IMR-90 (cell line): ENCODE measurements at regions not wholly inside any gene's neighbourhood (a gene's known extent, or its start where the extent isn't known, plus 50 kb on each side); places are given as distances from the start of the nearest gene placed in this dataset.

ENCODE experiments used
- ATAC-seq: fragments of 200-7000 bp; cut with Tn5 transposase; 2 replicates; pipeline ENCODE4 v1.9.1; 2020; ENCODE audit warnings: low read depth, mild to moderate bottlenecking, moderate library complexity
- BruUV-seq: library from RNA; stranded (reverse); fragments of 400-500 nt; replicated peaks from 2 replicates; lab custom pipeline; 2021; lab: Mats Ljungman, UMichigan
- CTCF ChIA-PET: fragments of 300-600 bp; formaldehyde crosslinking; extraction: SDS; loops from one replicate; lab custom pipeline; 2021; ENCODE audit warnings: antibody characterized with exemption; lab: Yijun Ruan, JAX
- POLR2A ChIA-PET: fragments of 300-600 bp; sonication (Branson Sonifier 250); formaldehyde crosslinking; loops from one replicate; lab custom pipeline; 2022; ENCODE audit warnings: antibody characterized with exemption; ENCODE audit not compliant: unreplicated experiment; lab: Charles Lee
- DNase-seq: peaks from one replicate; pipeline ENCODE4 v3.0.0; 2013
- H2AFZ ChIP-seq: replicated peaks from 2 replicates; pipeline ENCODE3; 2013; ENCODE audit warnings: low read length, mild to moderate bottlenecking; ENCODE audit not compliant: poor library complexity
- H2AK5ac ChIP-seq: 2 replicates; pipeline ENCODE4 v1.6.1; 2013; ENCODE audit warnings: low read depth, low read length, inconsistent platforms
- H2AK9ac ChIP-seq: replicated peaks from 2 replicates; pipeline ENCODE3; 2013; ENCODE audit warnings: mild to moderate bottlenecking, low read depth, low read length, moderate library complexity; ENCODE audit not compliant: poor library complexity
- H2BK120ac ChIP-seq: 2 replicates; pipeline ENCODE4 v1.6.1; 2013; ENCODE audit warnings: low read depth, low read length, inconsistent platforms
- H2BK15ac ChIP-seq: 3 replicates; pipeline ENCODE4 v1.6.1; 2013; ENCODE audit warnings: low read depth, low read length, inconsistent platforms
- H2BK20ac ChIP-seq: 2 replicates; pipeline ENCODE4 v1.6.1; 2013; ENCODE audit warnings: low read depth, mild to moderate bottlenecking, inconsistent platforms, low read length, moderate library complexity
- H2BK5ac ChIP-seq: 2 replicates; pipeline ENCODE4 v1.6.1; 2013; ENCODE audit warnings: mild to moderate bottlenecking, low read depth, low read length, inconsistent platforms; ENCODE audit not compliant: poor library complexity, severe bottlenecking
- H3K14ac ChIP-seq: replicated peaks from 2 replicates; pipeline ENCODE4 v1.6.1; 2013; ENCODE audit warnings: low read depth, low read length, inconsistent platforms
- H3K18ac ChIP-seq: 2 replicates; pipeline ENCODE4 v1.6.1; 2013; ENCODE audit warnings: low read depth, low read length, control low read depth
- H3K23ac ChIP-seq: 2 replicates; pipeline ENCODE4 v1.6.1; 2013; ENCODE audit warnings: low read depth, low read length, inconsistent platforms
- H3K27ac ChIP-seq: 2 replicates; pipeline ENCODE4 v1.5.1; 2013; ENCODE audit warnings: mild to moderate bottlenecking, control low read depth, low read length; ENCODE audit not compliant: insufficient read depth
- H3K27me3 ChIP-seq: 2 replicates; pipeline ENCODE4 v1.6.1; 2013; ENCODE audit warnings: low read length; ENCODE audit not compliant: control insufficient read depth, insufficient read depth
- H3K36me3 ChIP-seq: 2 replicates; pipeline ENCODE4 v1.6.1; 2013; ENCODE audit warnings: low read length, mixed read lengths; ENCODE audit not compliant: control insufficient read depth, insufficient read depth
- H3K4ac ChIP-seq: 2 replicates; pipeline ENCODE4 v1.6.1; 2013; ENCODE audit warnings: low read depth, low read length, inconsistent platforms
- H3K4me1 ChIP-seq: 2 replicates; pipeline ENCODE4 v1.6.1; 2013; ENCODE audit warnings: low read length, mixed read lengths; ENCODE audit not compliant: control insufficient read depth, insufficient read depth
- H3K4me2 ChIP-seq: 2 replicates; pipeline ENCODE4 v1.6.1; 2013; ENCODE audit warnings: low read depth, mild to moderate bottlenecking, control low read depth, low read length, moderate library complexity
- H3K4me3 ChIP-seq: 2 replicates; pipeline ENCODE4 v1.5.1; 2013; ENCODE audit warnings: low read depth, mild to moderate bottlenecking, control low read depth, low read length, moderate library complexity; ENCODE audit not compliant: insufficient read depth
- H3K56ac ChIP-seq: 2 replicates; pipeline ENCODE4 v1.6.1; 2013; ENCODE audit warnings: low read length, inconsistent platforms; ENCODE audit not compliant: insufficient read depth; ENCODE audit errors: extremely low read depth
- H3K79me1 ChIP-seq, 2 experiments: 2 replicates each; pipeline ENCODE4 v1.6.1; 2013; ENCODE audit warnings: low read length in 2 of 2, inconsistent platforms in 1 of 2, low read depth in 1 of 2
- H3K9ac ChIP-seq: 2 replicates; pipeline ENCODE4 v1.6.1; 2013; ENCODE audit warnings: low read depth, low read length, control low read depth
- H3K9me1 ChIP-seq: 2 replicates; pipeline ENCODE4 v1.6.1; 2013; ENCODE audit warnings: low read length, inconsistent platforms; ENCODE audit not compliant: insufficient read depth
- H3K9me3 ChIP-seq: 2 replicates; pipeline ENCODE4 v1.6.1; 2013; ENCODE audit warnings: low read length; ENCODE audit not compliant: control insufficient read depth, insufficient read depth
- H4K20me1 ChIP-seq: 2 replicates; pipeline ENCODE4 v1.6.1; 2013; ENCODE audit warnings: low read length, inconsistent platforms; ENCODE audit not compliant: insufficient read depth
- H4K5ac ChIP-seq: 2 replicates; pipeline ENCODE4 v1.6.1; 2013; ENCODE audit warnings: mild to moderate bottlenecking, low read depth, low read length, control low read depth
- H4K8ac ChIP-seq, 2 experiments: 2 replicates each; pipeline ENCODE4 v1.6.1; 2013; ENCODE audit warnings: low read depth in 2 of 2, low read length in 2 of 2, control low read depth in 1 of 2, inconsistent platforms in 1 of 2
- H4K91ac ChIP-seq: 2 replicates; pipeline ENCODE4 v1.6.1; 2013; ENCODE audit warnings: low read depth, low read length, inconsistent platforms; ENCODE audit not compliant: insufficient read depth
- BHLHE40 ChIP-seq: fragments of 150-350 bp; IDR thresholded peaks from 2 replicates; pipeline ENCODE4 v1.6.1; 2016; ENCODE audit warnings: mild to moderate bottlenecking, low read depth, low read length
- CEBPB ChIP-seq: IDR thresholded peaks from 2 replicates; pipeline ENCODE4 v1.6.1; 2012; ENCODE audit warnings: low read depth, low read length, improper control_type of control experiment
- CHD1 ChIP-seq: IDR thresholded peaks from 2 replicates; pipeline ENCODE4 v1.6.1; 2012; ENCODE audit warnings: low read depth, low read length, improper control_type of control experiment
- FOS ChIP-seq: fragments of 150-350 bp; IDR thresholded peaks from 2 replicates; pipeline ENCODE4 v1.6.1; 2016; ENCODE audit warnings: low read depth, low read length
- MAFK ChIP-seq: IDR thresholded peaks from 2 replicates; pipeline ENCODE4 v1.6.1; 2012; ENCODE audit warnings: low read depth, low read length, improper control_type of control experiment
- MAZ ChIP-seq: IDR thresholded peaks from 2 replicates; pipeline ENCODE4 v1.6.1; 2012; ENCODE audit warnings: low read depth, mild to moderate bottlenecking, low read length, improper control_type of control experiment, moderate library complexity, borderline replicate concordance
- MXI1 ChIP-seq: IDR thresholded peaks from 2 replicates; pipeline ENCODE4 v1.6.1; 2012; ENCODE audit warnings: low read depth, mild to moderate bottlenecking, low read length, moderate library complexity, borderline replicate concordance
- NFE2L2 ChIP-seq: fragments of 150-350 bp; IDR thresholded peaks from 2 replicates; pipeline ENCODE4 v1.6.1; 2016; ENCODE audit warnings: low read depth, mild to moderate bottlenecking, low read length
- POLR2A ChIP-seq: IDR thresholded peaks from 2 replicates; pipeline ENCODE4 v1.6.1; 2012; ENCODE audit warnings: mild to moderate bottlenecking, low read depth, low read length
- RAD21 ChIP-seq: IDR thresholded peaks from 2 replicates; pipeline ENCODE4 v1.6.1; 2012; ENCODE audit warnings: low read length, improper control_type of control experiment
- RCOR1 ChIP-seq: IDR thresholded peaks from 2 replicates; pipeline ENCODE4 v1.6.1; 2012; ENCODE audit warnings: mild to moderate bottlenecking, low read length, improper control_type of control experiment; ENCODE audit not compliant: insufficient replicate concordance
- RFX5 ChIP-seq: IDR thresholded peaks from 2 replicates; pipeline ENCODE4 v1.8.0; 2012; ENCODE audit warnings: low read depth, mild to moderate bottlenecking, low read length, moderate library complexity
- SMC3 ChIP-seq: fragments of 150-350 bp; IDR thresholded peaks from 2 replicates; pipeline ENCODE4 v1.6.1; 2016; ENCODE audit warnings: low read depth, mild to moderate bottlenecking, antibody characterized with exemption, low read length, moderate library complexity
- WGBS, 2 experiments: methylation state at CpG; one replicate each; pipeline versions ENCODE4 v1.1.5 to v1.1.7; 2013; ENCODE audit warnings: missing lambda C conversion rate in 2 of 2; ENCODE audit not compliant: insufficient read length in 1 of 2; ENCODE audit errors: extremely low coverage in 2 of 2; 5-methylcytosine and 5-hydroxymethylcytosine counted together
- dilution Hi-C: fragments of 300-500 bp; cut with HindIII; formaldehyde crosslinking; loops from one replicate; pipeline ENCODE4 v1.14.3; 2018; ENCODE audit warnings: low sequenced_read_pairs; ENCODE audit not compliant: unreplicated experiment
- in situ Hi-C: fragments of 300-500 bp; cut with MboI; formaldehyde crosslinking; loops from 3 replicates; pipeline ENCODE4 v1.14.3; 2019; ENCODE audit warnings: low sequenced_read_pairs, inconsistent platforms, mixed read lengths
- intact Hi-C: fragments of 100-400 bp; cut with micrococcal nuclease; formaldehyde crosslinking; loops from 2 replicates; pipeline ENCODE4 v1.10.0; 2022
- TF ChIP-seq, protein P1 (sequence below): fragments of 150-350 bp; IDR thresholded peaks from 2 replicates; pipeline ENCODE4 v1.6.1; 2016; ENCODE audit warnings: low read depth, mild to moderate bottlenecking, low read length, moderate library complexity, borderline replicate concordance
- TF ChIP-seq, protein P2 (sequence below): conservative IDR thresholded peaks from 2 replicates; pipeline ENCODE4 v1.5.1; 2012; ENCODE audit warnings: mild to moderate bottlenecking, low read depth, low read length, improper control_type of control experiment
- TF ChIP-seq, protein P3 (sequence below): fragments of 150-350 bp; IDR thresholded peaks from 2 replicates; pipeline ENCODE4 v1.6.1; 2017; ENCODE audit warnings: mild to moderate bottlenecking, antibody characterized with exemption, low read length, low read depth

DNA sequence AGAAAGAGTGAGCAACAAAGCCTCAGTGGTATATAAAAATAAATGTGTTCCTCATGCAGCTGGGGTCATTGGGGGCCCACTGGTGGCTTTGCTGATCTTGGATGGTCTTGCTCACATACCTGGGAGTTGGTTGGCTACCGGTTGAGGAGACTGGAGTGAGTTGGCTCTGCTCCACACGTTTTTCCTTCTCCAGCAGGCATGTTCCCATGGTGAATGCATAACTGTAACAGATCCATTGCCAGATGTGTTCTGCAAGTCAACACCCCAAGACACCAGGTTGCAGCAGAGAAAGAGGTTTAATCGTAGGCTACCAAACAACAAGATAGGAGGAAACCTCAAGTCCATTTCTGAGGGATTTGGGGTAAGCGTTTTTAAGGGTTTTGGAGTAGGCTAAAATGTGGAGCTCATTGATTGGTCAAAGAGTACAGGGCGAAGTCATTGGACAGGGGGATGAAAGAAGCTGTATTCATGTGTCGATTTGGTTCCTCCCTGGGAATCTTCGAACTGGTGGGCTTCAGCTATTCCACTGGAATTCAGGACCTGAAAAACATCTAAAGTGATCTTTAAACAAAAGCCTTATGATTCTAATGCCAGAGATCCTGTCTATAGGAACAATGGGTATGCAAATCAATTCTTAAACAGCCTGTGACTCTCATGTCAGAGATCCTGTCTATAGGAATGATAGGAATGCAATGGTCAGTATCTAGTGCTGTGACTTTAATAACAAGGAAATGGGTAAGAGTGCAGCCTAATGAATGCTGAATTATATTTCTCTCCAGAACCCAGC lies 467.5 kb upstream of the C16orf82 start:
- no peak overlapping the region for H2BK120ac ChIP-seq
- H3K9me3 ChIP-seq, result peaks cover 7% of the 10 kb centered on the region; the same call in 1 of the 2 replicates
- no peak overlapping the region for H2AK9ac ChIP-seq
- no peak overlapping the region for H4K91ac ChIP-seq
- POLR2A ChIA-PET, result no interaction called here
- no peaks in the 10 kb centered on the region for H3K9me1 ChIP-seq
- no peaks in the 10 kb centered on the region for H3K27me3 ChIP-seq
- H3K4ac ChIP-seq, result no peak overlapping the region
- no peak overlapping the region for H3K4me3 ChIP-seq
- no peaks in the 10 kb centered on the region for H3K36me3 ChIP-seq
- CTCF ChIA-PET, result no interaction called here
- no peak for ATAC-seq
- H2BK20ac ChIP-seq, result no peak overlapping the region
- in situ Hi-C loops, result no loop called here
- H2AFZ ChIP-seq, result no peak overlapping the region
- no peak overlapping the region for H3K23ac ChIP-seq
- H3K27ac ChIP-seq, result no peak overlapping the region
- TF ChIP-seq MXI1, result no peak
- no peak for TF ChIP-seq RFX5
- TF ChIP-seq, protein P1, sequence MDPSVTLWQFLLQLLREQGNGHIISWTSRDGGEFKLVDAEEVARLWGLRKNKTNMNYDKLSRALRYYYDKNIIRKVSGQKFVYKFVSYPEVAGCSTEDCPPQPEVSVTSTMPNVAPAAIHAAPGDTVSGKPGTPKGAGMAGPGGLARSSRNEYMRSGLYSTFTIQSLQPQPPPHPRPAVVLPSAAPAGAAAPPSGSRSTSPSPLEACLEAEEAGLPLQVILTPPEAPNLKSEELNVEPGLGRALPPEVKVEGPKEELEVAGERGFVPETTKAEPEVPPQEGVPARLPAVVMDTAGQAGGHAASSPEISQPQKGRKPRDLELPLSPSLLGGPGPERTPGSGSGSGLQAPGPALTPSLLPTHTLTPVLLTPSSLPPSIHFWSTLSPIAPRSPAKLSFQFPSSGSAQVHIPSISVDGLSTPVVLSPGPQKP, result no peak
- TF ChIP-seq POLR2A, result no peak
- TF ChIP-seq, protein P2, sequence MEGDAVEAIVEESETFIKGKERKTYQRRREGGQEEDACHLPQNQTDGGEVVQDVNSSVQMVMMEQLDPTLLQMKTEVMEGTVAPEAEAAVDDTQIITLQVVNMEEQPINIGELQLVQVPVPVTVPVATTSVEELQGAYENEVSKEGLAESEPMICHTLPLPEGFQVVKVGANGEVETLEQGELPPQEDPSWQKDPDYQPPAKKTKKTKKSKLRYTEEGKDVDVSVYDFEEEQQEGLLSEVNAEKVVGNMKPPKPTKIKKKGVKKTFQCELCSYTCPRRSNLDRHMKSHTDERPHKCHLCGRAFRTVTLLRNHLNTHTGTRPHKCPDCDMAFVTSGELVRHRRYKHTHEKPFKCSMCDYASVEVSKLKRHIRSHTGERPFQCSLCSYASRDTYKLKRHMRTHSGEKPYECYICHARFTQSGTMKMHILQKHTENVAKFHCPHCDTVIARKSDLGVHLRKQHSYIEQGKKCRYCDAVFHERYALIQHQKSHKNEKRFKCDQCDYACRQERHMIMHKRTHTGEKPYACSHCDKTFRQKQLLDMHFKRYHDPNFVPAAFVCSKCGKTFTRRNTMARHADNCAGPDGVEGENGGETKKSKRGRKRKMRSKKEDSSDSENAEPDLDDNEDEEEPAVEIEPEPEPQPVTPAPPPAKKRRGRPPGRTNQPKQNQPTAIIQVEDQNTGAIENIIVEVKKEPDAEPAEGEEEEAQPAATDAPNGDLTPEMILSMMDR, result no peak
- TF ChIP-seq FOS, result no peak
- TF ChIP-seq BHLHE40, result no peak
- no peak for TF ChIP-seq MAZ
- TF ChIP-seq CHD1, result no peak
- TF ChIP-seq, protein P3, sequence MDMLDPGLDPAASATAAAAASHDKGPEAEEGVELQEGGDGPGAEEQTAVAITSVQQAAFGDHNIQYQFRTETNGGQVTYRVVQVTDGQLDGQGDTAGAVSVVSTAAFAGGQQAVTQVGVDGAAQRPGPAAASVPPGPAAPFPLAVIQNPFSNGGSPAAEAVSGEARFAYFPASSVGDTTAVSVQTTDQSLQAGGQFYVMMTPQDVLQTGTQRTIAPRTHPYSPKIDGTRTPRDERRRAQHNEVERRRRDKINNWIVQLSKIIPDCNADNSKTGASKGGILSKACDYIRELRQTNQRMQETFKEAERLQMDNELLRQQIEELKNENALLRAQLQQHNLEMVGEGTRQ, result no peak
- no peak for TF ChIP-seq RCOR1
- TF ChIP-seq NFE2L2, result no peak
- no peak for TF ChIP-seq SMC3
- no peak for TF ChIP-seq CEBPB
- no peak for TF ChIP-seq MAFK
- TF ChIP-seq RAD21, result no peak
- intact Hi-C loops, result no loop called here
- no peaks in the 10 kb centered on the region for H4K20me1 ChIP-seq
- no peak overlapping the region for H3K4me2 ChIP-seq
- H3K79me1 ChIP-seq, result no peaks in the 10 kb centered on the region
- no peak overlapping the region for H4K8ac ChIP-seq
- DNase-seq, result no peak
- dilution Hi-C loops, result no loop called here
- no peak overlapping the region for H2BK15ac ChIP-seq
- no peak overlapping the region for H3K9ac ChIP-seq
- no TSS peak for BruUV-seq
- no peak overlapping the region for H2BK5ac ChIP-seq
- H4K5ac ChIP-seq, result no peak overlapping the region
- no peak overlapping the region for H3K14ac ChIP-seq
- no peak overlapping the region for H3K18ac ChIP-seq
- H2AK5ac ChIP-seq, result no peak overlapping the region
- no peak overlapping the region for H3K56ac ChIP-seq
- WGBS, 2 experiments, result no CpG with 5 or more reads among the region's 7 CpGs
- H3K4me1 ChIP-seq, result no peaks in the 10 kb centered on the region
